ENCODE measurements at regions not wholly inside any gene's neighbourhood (a gene's known extent, or its start where the extent isn't known, plus 50 kb on each side); places are given as distances from the start of the nearest gene placed in this dataset.

- TF ChIP-seq CTCF (optimal IDR thresholded peaks at IDR 0.05 in 1 of 3, IDR thresholded peaks at IDR 0.05 in 1 of 3, conservative IDR thresholded peaks at IDR 0.05 in 1 of 3; ENCODE audit: extremely low read depth in 1 of 3, insufficient read depth in 2 of 3, low read length in 3 of 3) (no peak), EZH2 (IDR thresholded peaks at IDR 0.05; ENCODE audit: low read length) (no peak)
- no peak for FAIRE-seq
- no peaks in the 10 kb centered on the region for H3K4me1 ChIP-seq (ENCODE audit: control insufficient read depth, extremely low read depth, insufficient read depth, low read length)
- H3K27me3 ChIP-seq (ENCODE audit: control insufficient read depth, extremely low read depth, insufficient read depth, low read length): no peaks in the 10 kb centered on the region
- H4K20me1 ChIP-seq (ENCODE audit: control insufficient read depth, extremely low read depth, insufficient read depth, low read length): no peaks in the 10 kb centered on the region
- no peak overlapping the region for H3K4me2 ChIP-seq (ENCODE audit: control insufficient read depth, extremely low read depth, insufficient read depth, low read depth, low read length)
- DNase-seq (ENCODE audit: low read depth, low spot score): no peak
- dilution Hi-C loops (cut with MboI; ENCODE audit: extremely low pct_ligation_motif_present, low sequenced_read_pairs): loop anchor here (5.0 kb wide), 1 partner anchor 77 kb away; no protein-coding TSS in a partner anchor
- H3K9me1 ChIP-seq (ENCODE audit: control insufficient read depth, extremely low read depth, insufficient read depth, low read length): no peaks in the 10 kb centered on the region
- H3K4me3 ChIP-seq (ENCODE audit: control insufficient read depth in 2 of 3, extremely low read depth in 1 of 3, insufficient read depth in 2 of 3, low read depth in 1 of 3, low read length in 3 of 3): no peak overlapping the region
- peaks cover 6% of the 10 kb centered on the region for H3K9me3 ChIP-seq (ENCODE audit: control insufficient read depth, low read depth, low read length)
- H2AFZ ChIP-seq (ENCODE audit: control insufficient read depth, low read length): no peak overlapping the region
- H3K79me2 ChIP-seq (ENCODE audit: control insufficient read depth, insufficient read depth, low read length): no peaks in the 10 kb centered on the region
- H3K36me3 ChIP-seq (ENCODE audit: control insufficient read depth in 2 of 2, extremely low read depth in 1 of 2, insufficient read depth in 2 of 2, low read length in 2 of 2): no peaks in the 10 kb centered on the region
- no peak overlapping the region for H3K27ac ChIP-seq (ENCODE audit: control insufficient read depth, insufficient read depth, low read length)
- H3K9ac ChIP-seq (ENCODE audit: control insufficient read depth, extremely low read depth, insufficient read depth, low read length): no peak overlapping the region
These were observed 80.9 kb downstream of the IER5 start for GRCh38 chr1:181169281-181169865.

GRCh38 chr1:181170194-181170593 is 81.7 kb downstream of the IER5 start:
- no peaks in the 10 kb centered on the region for H3K9me1 ChIP-seq (ENCODE audit: control insufficient read depth, extremely low read depth, insufficient read depth, low read length)
- FAIRE-seq: no peak
- dilution Hi-C loops (cut with MboI; ENCODE audit: extremely low pct_ligation_motif_present, low sequenced_read_pairs): no loop called here

More at GRCh38 chr1:181170194-181170593, 81.7 kb downstream of the IER5 start:
- Histone ChIP-seq H3K9ac (ENCODE audit: control insufficient read depth, extremely low read depth, insufficient read depth, low read length) (no peak overlapping the region), H3K4me1 (ENCODE audit: control insufficient read depth, extremely low read depth, insufficient read depth, low read length) (no peaks in the 10 kb centered on the region), H4K20me1 (ENCODE audit: control insufficient read depth, extremely low read depth, insufficient read depth, low read length) (no peaks in the 10 kb centered on the region), H2AFZ (ENCODE audit: control insufficient read depth, low read length) (no peak overlapping the region), H3K27ac (ENCODE audit: control insufficient read depth, insufficient read depth, low read length) (no peak overlapping the region), H3K27me3 (ENCODE audit: control insufficient read depth, extremely low read depth, insufficient read depth, low read length) (no peaks in the 10 kb centered on the region), H3K36me3 (ENCODE audit: control insufficient read depth in 2 of 2, extremely low read depth in 1 of 2, insufficient read depth in 2 of 2, low read length in 2 of 2) (no peaks in the 10 kb centered on the region), H3K4me3 (ENCODE audit: control insufficient read depth in 2 of 3, extremely low read depth in 1 of 3, insufficient read depth in 2 of 3, low read depth in 1 of 3, low read length in 3 of 3) (no peak overlapping the region), H3K79me2 (ENCODE audit: control insufficient read depth, insufficient read depth, low read length) (no peaks in the 10 kb centered on the region), H3K4me2 (ENCODE audit: control insufficient read depth, extremely low read depth, insufficient read depth, low read depth, low read length) (no peak overlapping the region), H3K9me3 (ENCODE audit: control insufficient read depth, low read depth, low read length) (peaks cover 6% of the 10 kb centered on the region)
- TF ChIP-seq EZH2 (IDR thresholded peaks at IDR 0.05; ENCODE audit: low read length) (no peak), CTCF (optimal IDR thresholded peaks at IDR 0.05 in 1 of 3, IDR thresholded peaks at IDR 0.05 in 1 of 3, conservative IDR thresholded peaks at IDR 0.05 in 1 of 3; ENCODE audit: extremely low read depth in 1 of 3, insufficient read depth in 2 of 3, low read length in 3 of 3) (no peak)
- no peak for DNase-seq (ENCODE audit: low read depth, low spot score)
